CD14-positive monocyte (primary cell): ENCODE measurements at regions not wholly inside any gene's neighbourhood (a gene's known extent, or its start where the extent isn't known, plus 50 kb on each side); places are given as distances from the start of the nearest gene placed in this dataset.
A peak's percentile ranks its signal among the peaks of the same experiment; 100 is the strongest.

Experiments
- DNase-seq, 3 donors: peaks; one replicate each; pipeline ENCODE4 v3.0.0-alpha.2; 2011 to 2022
- H2AFZ ChIP-seq: 2 replicates; pipeline ENCODE4 v1.6.0; 2012; ENCODE audit warnings: mild to moderate bottlenecking, low read depth, low read length, inconsistent platforms; ENCODE audit not compliant: insufficient read depth, poor library complexity, severe bottlenecking
- H3K27ac ChIP-seq, 2 donors: 1 replicate in 1 of 2; 2 replicates in 1 of 2; pipeline ENCODE4 v1.5.1; 2012 to 2013; ENCODE audit warnings: low read length in 2 of 2, control low read depth in 1 of 2, inconsistent platforms in 1 of 2, low read depth in 1 of 2, mild to moderate bottlenecking in 1 of 2
- H3K27me3 ChIP-seq, 2 donors: one replicate each; pipeline versions ENCODE4 v1.6.0 to v1.6.1; 2011 to 2013; ENCODE audit warnings: low read length in 2 of 2; ENCODE audit not compliant: control insufficient read depth in 2 of 2, insufficient read depth in 2 of 2
- H3K36me3 ChIP-seq, 2 donors: replicated peaks in 1 of 2; 1 replicate in 1 of 2; 2 replicates in 1 of 2; pipeline versions ENCODE4 v1.5.1 to v1.6.1; 2012 to 2013; ENCODE audit warnings: low read length in 2 of 2, control low read depth in 1 of 2, inconsistent platforms in 1 of 2, mild to moderate bottlenecking in 1 of 2; ENCODE audit not compliant: insufficient read depth in 2 of 2, control insufficient read depth in 1 of 2
- H3K4me1 ChIP-seq, 2 donors: 1 replicate in 1 of 2; 2 replicates in 1 of 2; pipeline versions ENCODE4 v1.5.1 to v1.6.1; 2012 to 2013; ENCODE audit warnings: low read length in 2 of 2, control low read depth in 1 of 2, inconsistent platforms in 1 of 2, mild to moderate bottlenecking in 1 of 2, moderate library complexity in 1 of 2; ENCODE audit not compliant: insufficient read depth in 2 of 2, control insufficient read depth in 1 of 2
- H3K4me2 ChIP-seq: replicated peaks from 2 replicates; pipeline ENCODE3; 2012; ENCODE audit warnings: low read length, moderate library complexity, mild to moderate bottlenecking; ENCODE audit not compliant: poor library complexity, severe bottlenecking; ENCODE audit errors: extremely low read depth
- H3K4me3 ChIP-seq, 3 experiments: fragments of 200-600 bp in 1 of 3; sonication (generic) in 1 of 3; replicated peaks in 1 of 3; 1 replicate in 2 of 3; 2 replicates in 1 of 3; pipeline ENCODE4 v1.5.1; 2011 to 2013; ENCODE audit warnings: low read length in 3 of 3, mild to moderate bottlenecking in 3 of 3, control low read depth in 2 of 3, low read depth in 2 of 3, inconsistent platforms in 1 of 3, moderate library complexity in 1 of 3
- H3K79me2 ChIP-seq: 2 replicates; pipeline ENCODE4 v1.6.0; 2012; ENCODE audit warnings: mild to moderate bottlenecking, control low read depth, inconsistent platforms, low read length, moderate library complexity; ENCODE audit not compliant: insufficient read depth
- H3K9ac ChIP-seq: 2 replicates; pipeline ENCODE4 v1.6.0; 2017; ENCODE audit warnings: low read length, mild to moderate bottlenecking; ENCODE audit not compliant: insufficient read depth, poor library complexity, severe bottlenecking
- H3K9me3 ChIP-seq, 2 donors: replicated peaks in 1 of 2; 1 replicate in 1 of 2; 2 replicates in 1 of 2; pipeline versions ENCODE4 v1.5.1 to v1.6.1; 2012 to 2013; ENCODE audit warnings: low read length in 2 of 2, control low read depth in 1 of 2; ENCODE audit not compliant: control insufficient read depth in 1 of 2, insufficient read depth in 1 of 2
- H4K20me1 ChIP-seq: 2 replicates; pipeline ENCODE4 v1.6.0; 2012; ENCODE audit warnings: mild to moderate bottlenecking, low read length, control low read depth, moderate library complexity; ENCODE audit not compliant: insufficient read depth
- H3K27ac Mint-ChIP-seq, 7 donors: one replicate each; pipeline ENCODE4 v1.8.0; 2020; ENCODE audit warnings: mild to moderate bottlenecking in 7 of 7, mixed read lengths in 7 of 7, moderate library complexity in 6 of 7, inconsistent platforms in 2 of 7
- H3K27me3 Mint-ChIP-seq, 3 donors: one replicate each; pipeline ENCODE4 v1.8.0; 2021 to 2022; ENCODE audit warnings: low read depth in 3 of 3, mild to moderate bottlenecking in 3 of 3, mixed read lengths in 3 of 3, moderate library complexity in 3 of 3, inconsistent platforms in 1 of 3
- H3K36me3 Mint-ChIP-seq, 2 donors: one replicate each; pipeline ENCODE4 v1.8.0; 2020; ENCODE audit warnings: mixed read lengths in 2 of 2, inconsistent platforms in 1 of 2, mild to moderate bottlenecking in 1 of 2
- H3K4me1 Mint-ChIP-seq: one replicate; pipeline ENCODE4 v1.8.0; 2020; ENCODE audit warnings: mild to moderate bottlenecking, mixed read lengths
- H3K4me3 Mint-ChIP-seq, 2 donors: one replicate each; pipeline ENCODE4 v1.8.0; 2020; ENCODE audit warnings: mild to moderate bottlenecking in 2 of 2, mixed read lengths in 2 of 2, moderate library complexity in 1 of 2
- H3K9me3 Mint-ChIP-seq, 7 donors: one replicate each; pipeline ENCODE4 v1.8.0; 2020 to 2022; ENCODE audit warnings: mixed read lengths in 7 of 7, mild to moderate bottlenecking in 6 of 7, moderate library complexity in 6 of 7, inconsistent platforms in 2 of 7
- CTCF ChIP-seq: fragments of 200-600 bp; IDR thresholded peaks from one replicate; pipeline ENCODE4 v1.8.0; 2022; ENCODE audit warnings: antibody characterized with exemption, mild to moderate bottlenecking
- WGBS: methylation state at CpG from one replicate; pipeline ENCODE4 v1.1.5; 2013; ENCODE audit warnings: missing lambda C conversion rate; ENCODE audit not compliant: insufficient coverage; 5-methylcytosine and 5-hydroxymethylcytosine counted together
- intact Hi-C, 2 donors: fragments of 100-400 bp; cut with micrococcal nuclease; formaldehyde crosslinking; loops; one replicate each; pipeline versions ENCODE4 v1.15.0 to v1.15.1; 2023

GRCh38 chr16:9332574-9333148 is 241.2 kb downstream of the HAPSTR1 start:
- H3K4me1 ChIP-seq = no peaks in the 10 kb centered on the region
- intact Hi-C loops = no loop called here
- Mint-ChIP-seq H3K4me3 (peak overlapping the region in 1 of 2 donors; percentile 3), H3K27ac (no peak overlapping the region), H3K9me3 (peaks cover 0 to 8% (median 1%) of the 10 kb centered on the region in 7 donors), H3K36me3 (no peaks in the 10 kb centered on the region), H3K4me1 (no peaks in the 10 kb centered on the region), H3K27me3 (peaks cover 2 to 4% (median 2%) of the 10 kb centered on the region in 3 donors)
- H3K36me3 ChIP-seq = no peaks in the 10 kb centered on the region
- H3K9me3 ChIP-seq = no peaks in the 10 kb centered on the region
- DNase-seq = no peak
- no peak overlapping the region for H3K9ac ChIP-seq
- no peaks in the 10 kb centered on the region for H4K20me1 ChIP-seq
- H3K27ac ChIP-seq = no peak overlapping the region
- H2AFZ ChIP-seq = no peak overlapping the region
- no peak overlapping the region for H3K4me3 ChIP-seq
- no peaks in the 10 kb centered on the region for H3K79me2 ChIP-seq
- 88% methylated on average over 1 of the region's 5 CpGs for whole genome bisulfite sequencing
- no peaks in the 10 kb centered on the region for H3K27me3 ChIP-seq
- TF ChIP-seq CTCF = no peak
- H3K4me2 ChIP-seq = no peak overlapping the region

- Mint-ChIP-seq H3K36me3 (no peaks in the 10 kb centered on the region), H3K4me3 (no peak overlapping the region), H3K9me3 (peaks cover 0 to 8% (median 1%) of the 10 kb centered on the region in 7 donors), H3K27ac (no peak overlapping the region), H3K27me3 (peaks cover 2 to 4% (median 2%) of the 10 kb centered on the region in 3 donors), H3K4me1 (no peaks in the 10 kb centered on the region)
- no peaks in the 10 kb centered on the region for H3K36me3 ChIP-seq
- no peaks in the 10 kb centered on the region for H3K9me3 ChIP-seq
- H3K4me3 ChIP-seq = no peak overlapping the region
- H4K20me1 ChIP-seq = no peaks in the 10 kb centered on the region
- no peak for TF ChIP-seq CTCF
- DNase-seq = no peak
- H3K27ac ChIP-seq = no peak overlapping the region
- H3K4me1 ChIP-seq = no peaks in the 10 kb centered on the region
- intact Hi-C loops = no loop called here
- H3K27me3 ChIP-seq = no peaks in the 10 kb centered on the region
- H2AFZ ChIP-seq = no peak overlapping the region
- no peaks in the 10 kb centered on the region for H3K79me2 ChIP-seq
- WGBS = no CpG with 5 or more reads among the region's 2 CpGs
- no peak overlapping the region for H3K4me2 ChIP-seq
- H3K9ac ChIP-seq = no peak overlapping the region
Observed at GRCh38 chr16:9333469-9333868, 242.0 kb downstream of the HAPSTR1 start.
